SJSA1 (cell line): ENCODE measurements at regions not wholly inside any gene's neighbourhood (a gene's known extent, or its start where the extent isn't known, plus 50 kb on each side); places are given as distances from the start of the nearest gene placed in this dataset.
"Not testable (repeated sequence)": the region's sequence is repeated elsewhere in the genome, so short reads cannot be mapped to it uniquely, and the experiment has no call there.

Source experiments
- DNase-seq, 2 experiments: peaks; one replicate each; pipeline ENCODE4 v3.0.0-alpha.2; 2015 to 2020; ENCODE audit warnings: low spot score in 2 of 2, low read depth in 1 of 2
- H3K27ac ChIP-seq: fragments of 250-450 bp; sonication (Bioruptor Pico); 2 replicates; pipeline ENCODE4 v1.5.1; 2020; ENCODE audit warnings: mild to moderate bottlenecking, moderate library complexity
- H3K27me3 ChIP-seq: fragments of 250-450 bp; sonication (Bioruptor Pico); replicated peaks from 2 replicates; pipeline ENCODE4 v1.5.1; 2020; ENCODE audit warnings: mild to moderate bottlenecking, moderate library complexity
- H3K36me3 ChIP-seq: fragments of 250-450 bp; sonication (Bioruptor Pico); 2 replicates; pipeline ENCODE4 v1.5.1; 2020; ENCODE audit warnings: mild to moderate bottlenecking
- H3K4me1 ChIP-seq: fragments of 250-450 bp; sonication (Bioruptor Pico); replicated peaks from 2 replicates; pipeline ENCODE4 v1.6.1; 2021; ENCODE audit warnings: mild to moderate bottlenecking
- H3K4me3 ChIP-seq: fragments of 250-450 bp; sonication (Bioruptor Pico); 2 replicates; pipeline ENCODE4 v1.5.1; 2020; ENCODE audit warnings: mild to moderate bottlenecking
- H3K9me3 ChIP-seq: fragments of 250-450 bp; sonication (Bioruptor Pico); replicated peaks from 2 replicates; pipeline ENCODE4 v1.5.1; 2020; ENCODE audit warnings: mild to moderate bottlenecking

DNA sequence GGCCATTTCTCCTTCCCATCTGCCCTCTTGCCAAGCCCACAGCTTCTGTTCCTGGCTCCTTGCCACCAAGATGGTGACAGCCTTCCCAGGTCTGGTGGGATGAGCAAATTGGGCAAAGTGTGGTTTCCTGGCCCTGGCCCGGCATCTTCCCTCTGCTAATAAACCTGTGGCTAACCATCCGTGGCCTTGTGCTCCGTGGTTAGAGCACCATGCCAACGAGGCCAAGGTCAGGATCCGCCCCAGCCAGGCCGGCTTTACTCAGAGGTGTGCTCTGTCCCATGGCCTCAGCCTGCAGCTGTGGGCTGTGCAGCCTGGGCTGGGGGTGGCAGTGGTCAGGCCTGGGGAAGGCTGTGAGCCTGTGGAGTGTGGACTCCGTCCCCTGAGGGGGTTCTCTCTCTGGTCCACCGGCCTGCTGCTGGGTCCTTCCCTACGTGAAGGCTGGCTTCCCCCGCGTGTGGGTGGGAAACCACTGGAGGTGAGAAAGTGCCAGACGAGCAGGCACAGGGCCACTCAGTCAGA is 117.4 kb downstream of the VEGFA start:
- peaks cover 37% of the 10 kb centered on the region for H3K4me1 ChIP-seq
- no peak overlapping the region for H3K4me3 ChIP-seq
- no peaks in the 10 kb centered on the region; the same call in 1 of the 2 replicates for H3K9me3 ChIP-seq
- no peaks in the 10 kb centered on the region for H3K27me3 ChIP-seq
- H3K27ac ChIP-seq: no peak overlapping the region
- no peak for DNase-seq
- no peaks in the 10 kb centered on the region for H3K36me3 ChIP-seq

DNA sequence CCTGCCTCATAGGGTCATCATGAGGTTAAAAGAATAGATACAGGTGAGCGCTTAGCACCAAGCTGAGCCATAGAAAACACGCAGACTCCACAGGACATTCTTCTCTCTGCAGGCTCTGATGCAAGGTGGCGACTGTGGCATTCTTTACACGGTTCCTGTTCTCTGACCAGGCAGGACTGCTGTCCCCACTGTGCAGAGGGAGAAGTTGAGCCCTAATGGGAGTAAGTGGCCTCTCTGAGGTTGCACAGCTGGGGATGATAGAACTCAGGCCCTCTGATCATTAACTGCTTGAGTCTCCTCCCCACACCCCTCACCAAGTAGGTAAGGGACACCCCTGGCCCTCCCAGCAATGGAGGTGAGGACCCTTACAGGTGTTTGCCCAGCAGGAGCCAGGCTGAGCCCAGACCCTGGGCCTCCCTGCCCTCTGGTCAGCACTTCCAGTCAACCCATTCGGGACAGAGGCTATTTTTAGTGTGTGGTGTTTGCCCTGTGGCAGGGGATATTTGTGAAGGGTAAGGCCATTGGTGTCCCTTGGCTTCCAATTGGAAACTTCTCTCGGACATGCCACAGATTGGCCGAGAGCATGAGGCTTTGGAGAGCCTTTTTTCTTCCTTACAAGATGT is 116.8 kb downstream of the VEGFA start:
- Histone ChIP-seq H3K27me3 (no peaks in the 10 kb centered on the region), H3K27ac (peak overlapping the region; percentile 42), H3K36me3 (no peaks in the 10 kb centered on the region), H3K9me3 (no peaks in the 10 kb centered on the region; the same call in 1 of the 2 replicates), H3K4me1 (peaks cover 43% of the 10 kb centered on the region), H3K4me3 (no peak overlapping the region)
- no peak for DNase-seq

DNA sequence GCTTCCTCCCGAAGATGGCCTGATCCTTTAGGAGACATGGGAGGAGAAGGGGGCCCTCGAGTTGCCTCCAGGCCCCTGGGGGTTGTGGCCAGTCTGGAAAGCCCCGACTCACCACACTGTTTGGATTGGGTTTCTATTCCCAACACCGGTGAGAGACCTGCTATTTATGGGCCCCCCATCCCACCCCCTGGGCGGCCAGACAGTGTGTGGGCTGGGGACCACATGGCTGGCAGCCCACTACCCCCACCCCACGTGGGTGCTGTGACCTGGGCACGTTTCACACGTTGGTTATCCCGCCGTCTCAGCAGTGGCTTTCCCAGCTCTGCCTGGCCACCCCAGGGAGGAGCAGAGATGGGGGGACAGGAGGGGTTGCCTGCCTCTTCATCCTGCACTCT is 116.1 kb downstream of the VEGFA start:
- H3K4me3 ChIP-seq: no peak overlapping the region
- no peaks in the 10 kb centered on the region for H3K36me3 ChIP-seq
- H3K4me1 ChIP-seq: peaks cover 46% of the 10 kb centered on the region
- DNase-seq: peak; percentile 76 to 82
- no peaks in the 10 kb centered on the region; the same call in 1 of the 2 replicates for H3K9me3 ChIP-seq
- H3K27ac ChIP-seq: peak overlapping the region; percentile 42
- no peaks in the 10 kb centered on the region for H3K27me3 ChIP-seq

DNA sequence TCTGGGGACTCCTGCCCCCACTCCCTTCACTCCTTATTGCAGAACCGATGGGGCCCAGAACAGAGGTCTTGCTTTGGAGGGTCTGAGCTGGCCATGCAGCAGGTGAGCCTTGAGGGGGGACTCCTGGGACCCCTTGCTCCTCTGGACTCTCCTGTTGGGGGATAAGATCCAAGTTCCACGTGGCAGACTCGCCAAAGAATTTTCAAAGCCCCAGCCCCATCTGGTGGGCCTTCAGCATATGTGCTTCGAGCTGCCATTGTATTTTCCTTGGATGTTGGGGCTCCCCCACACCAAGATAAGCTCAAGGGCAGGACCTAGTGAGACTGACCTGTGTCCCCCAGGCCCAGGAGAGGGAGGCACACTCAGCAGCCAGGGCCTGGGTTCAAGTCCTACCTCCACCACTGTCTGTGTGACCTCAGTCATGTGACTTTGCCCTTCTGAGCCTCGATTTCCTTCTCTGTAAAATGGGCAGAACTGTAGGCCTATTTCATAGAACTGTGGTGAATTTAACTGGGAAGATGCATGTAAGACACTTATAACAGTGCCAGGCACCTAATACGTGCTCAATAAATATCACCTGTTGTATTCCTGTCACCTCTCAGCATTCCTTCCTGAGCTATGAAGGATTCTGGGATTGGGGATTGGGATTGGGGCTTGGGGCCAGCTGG is 115.5 kb downstream of the VEGFA start:
- Histone ChIP-seq H3K36me3 (no peaks in the 10 kb centered on the region), H3K9me3 (no peaks in the 10 kb centered on the region; the same call in 1 of the 2 replicates), H3K27me3 (no peaks in the 10 kb centered on the region), H3K27ac (peak overlapping the region; percentile 42), H3K4me1 (peaks cover 47% of the 10 kb centered on the region), H3K4me3 (no peak overlapping the region)
- no peak for DNase-seq

DNA sequence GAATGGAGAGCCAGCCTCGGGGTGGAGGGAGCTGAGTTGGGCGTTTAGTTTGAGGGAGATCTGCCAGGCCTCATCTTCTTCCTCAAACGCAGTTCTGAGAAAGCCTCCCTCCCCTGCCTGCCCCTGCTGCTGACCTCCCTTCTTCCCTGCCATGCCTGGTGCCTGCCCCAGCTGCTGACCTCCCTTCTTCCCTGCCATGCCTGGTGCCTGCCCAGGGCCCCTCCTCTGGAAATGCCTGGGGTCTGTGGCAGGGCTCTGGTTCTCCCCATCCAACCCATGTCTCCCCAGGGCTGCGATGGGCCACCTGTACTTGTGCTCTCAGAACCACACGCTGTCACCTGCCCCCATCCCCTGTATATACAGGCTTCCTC is 114.6 kb downstream of the VEGFA start:
- Histone ChIP-seq H3K4me1 (peaks cover 47% of the 10 kb centered on the region), H3K27me3 (no peaks in the 10 kb centered on the region), H3K4me3 (no peak overlapping the region), H3K9me3 (no peaks in the 10 kb centered on the region; the same call in 1 of the 2 replicates), H3K27ac (no peak overlapping the region), H3K36me3 (no peaks in the 10 kb centered on the region)
- DNase-seq: no peak

DNA sequence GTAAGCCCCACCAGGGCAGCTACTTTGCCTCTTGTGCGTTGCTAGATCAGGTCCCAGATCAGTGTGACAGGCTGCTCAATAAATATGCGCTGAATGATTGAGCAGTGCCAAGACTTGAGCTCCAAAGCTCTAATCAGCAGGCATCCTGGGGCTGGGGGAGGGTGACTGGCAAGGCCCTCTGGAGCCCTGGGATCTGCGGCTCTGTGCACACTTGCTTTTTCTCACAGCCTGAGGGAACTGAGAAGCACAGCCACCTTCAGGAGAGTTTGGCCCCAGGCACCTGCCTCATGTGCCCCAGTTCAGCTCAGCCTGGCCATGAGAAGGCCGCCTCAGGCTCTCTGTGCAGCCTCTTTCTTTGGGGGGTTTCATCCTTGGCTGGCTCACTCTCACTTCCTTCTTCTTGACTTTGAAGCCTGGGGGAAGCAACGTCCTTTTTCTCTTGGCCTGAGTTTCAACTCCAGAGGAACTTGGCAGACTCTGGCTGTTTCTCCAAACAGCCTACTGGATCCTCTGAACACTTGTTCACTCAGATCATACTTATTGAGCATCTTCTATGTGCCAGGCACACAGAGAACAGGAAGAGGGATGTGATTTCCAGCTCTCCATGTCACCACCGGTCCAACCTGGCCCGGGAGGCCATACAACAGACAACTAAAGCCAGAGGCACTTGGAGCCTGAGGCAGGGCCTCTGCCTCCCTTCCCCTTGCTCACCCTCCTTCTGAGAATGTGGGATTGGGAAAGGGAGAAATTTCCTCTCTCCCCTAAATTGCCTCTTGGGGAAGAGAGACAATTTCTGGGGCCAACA is 114.0 kb downstream of the VEGFA start:
- peaks cover 47% of the 10 kb centered on the region for H3K4me1 ChIP-seq
- no peak for DNase-seq
- no peaks in the 10 kb centered on the region for H3K27me3 ChIP-seq
- no peak overlapping the region for H3K4me3 ChIP-seq
- no peaks in the 10 kb centered on the region; the same call in 1 of the 2 replicates for H3K9me3 ChIP-seq
- H3K27ac ChIP-seq: no peak overlapping the region
- H3K36me3 ChIP-seq: no peaks in the 10 kb centered on the region

DNA sequence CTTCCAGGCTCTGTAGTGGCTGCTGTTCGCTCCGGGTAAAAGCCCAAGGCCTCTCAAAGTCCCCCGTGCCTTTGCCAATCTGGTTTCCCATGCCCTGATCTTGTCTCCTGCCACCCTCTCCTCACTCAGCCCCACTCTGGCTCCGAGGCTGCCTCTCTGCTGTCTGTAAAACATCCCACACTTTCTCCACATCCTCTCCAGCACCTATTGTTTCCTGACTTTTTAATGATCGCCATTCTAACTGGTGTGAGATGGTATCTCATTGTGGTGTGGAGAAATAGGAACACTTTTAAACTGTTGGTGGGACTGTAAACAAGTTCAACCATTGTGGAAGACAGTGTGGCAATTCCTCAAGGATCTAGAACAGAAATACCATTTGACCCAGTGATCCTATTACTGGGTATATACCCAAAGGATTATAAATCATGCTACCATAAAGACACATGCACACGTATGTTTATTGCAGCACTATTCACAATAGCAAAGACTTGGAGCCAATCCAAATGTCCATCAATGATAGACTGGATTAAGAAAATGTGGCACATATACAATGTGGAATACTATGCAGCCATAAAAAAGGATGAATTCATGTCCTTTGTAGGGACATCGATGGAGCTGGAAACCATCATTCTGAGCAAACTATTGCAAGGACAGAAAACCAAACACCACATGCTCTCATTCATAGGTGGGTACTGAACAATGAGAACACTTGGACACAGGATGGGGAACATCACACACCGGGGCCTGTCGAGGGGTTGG is 112.9 kb downstream of the VEGFA start:
- not testable (repeated sequence) for H3K27ac ChIP-seq, DNase-seq
- peaks cover 41% of the 10 kb centered on the region for H3K4me1 ChIP-seq

DNA sequence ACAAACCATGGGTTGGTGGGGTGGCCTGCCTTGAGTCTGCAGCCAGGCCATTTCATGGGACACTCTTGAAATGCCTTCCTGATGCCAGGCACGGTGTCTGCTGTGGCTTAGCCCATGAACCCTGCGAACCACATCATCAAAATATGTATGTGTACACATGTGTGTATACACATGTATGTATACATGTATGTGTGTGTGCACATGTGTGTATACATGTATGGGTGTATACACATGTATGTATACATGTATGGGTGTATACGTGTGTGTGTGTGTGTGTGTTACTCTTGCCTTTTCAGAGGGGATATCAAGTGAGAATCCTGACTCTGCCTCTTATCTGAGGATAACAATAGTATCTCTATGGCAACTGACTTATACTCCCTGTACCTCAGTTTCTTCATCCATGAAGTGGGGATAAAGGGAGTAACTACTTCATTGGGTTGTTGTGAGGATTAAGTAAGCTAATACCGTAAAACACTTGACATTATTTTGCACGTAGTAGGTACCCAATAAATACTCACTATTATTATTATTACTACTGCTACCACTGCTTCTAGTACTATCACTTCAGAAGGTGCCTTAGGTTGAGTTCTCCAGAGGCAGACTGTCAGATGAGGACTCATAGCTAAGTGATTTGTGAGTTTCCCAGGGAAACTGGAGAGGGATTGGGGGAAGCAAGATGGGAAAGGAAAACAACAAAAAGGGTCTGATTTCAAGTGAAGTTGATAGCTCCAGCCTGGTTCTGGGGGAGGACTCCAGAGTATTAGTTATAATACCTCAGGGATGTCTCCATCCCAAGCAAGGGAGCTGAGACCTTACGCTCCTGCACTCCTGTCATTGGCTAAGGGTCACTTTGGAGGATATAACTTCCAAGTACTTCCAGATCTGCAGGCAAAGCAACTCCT is 110.5 kb downstream of the VEGFA start:
- H3K27ac ChIP-seq: no peak overlapping the region
- no peaks in the 10 kb centered on the region for H3K27me3 ChIP-seq
- no peaks in the 10 kb centered on the region for H3K36me3 ChIP-seq
- peaks cover 17% of the 10 kb centered on the region for H3K4me1 ChIP-seq
- H3K4me3 ChIP-seq: no peak overlapping the region
- no peak for DNase-seq
- no peaks in the 10 kb centered on the region for H3K9me3 ChIP-seq

More for the DNA sequence above, 112.9 kb downstream of the VEGFA start:
- H3K9me3 ChIP-seq, H3K4me3 ChIP-seq, H3K36me3 ChIP-seq, H3K27me3 ChIP-seq: not testable (repeated sequence)

DNA sequence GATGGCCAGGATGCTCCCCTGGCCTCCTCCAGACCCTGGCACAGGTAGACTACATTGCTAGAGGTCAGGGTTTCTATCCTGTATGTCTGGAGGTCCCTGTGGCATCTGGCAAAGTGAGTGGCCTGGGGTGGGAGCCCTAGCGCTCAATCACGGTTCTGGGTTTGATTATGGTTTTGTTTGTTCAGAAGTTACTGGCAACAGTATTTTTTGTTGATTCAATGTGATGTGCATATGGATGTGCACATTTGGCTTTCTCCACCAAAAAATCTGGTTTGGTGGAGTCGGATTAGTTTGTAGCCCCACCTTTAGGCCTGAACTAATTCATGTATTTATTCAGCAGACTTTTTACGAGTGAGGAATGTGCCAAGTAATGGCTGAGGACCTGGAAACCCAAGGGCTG is 109.7 kb downstream of the VEGFA start:
- Histone ChIP-seq H3K36me3 (no peaks in the 10 kb centered on the region), H3K4me1 (peaks cover 15% of the 10 kb centered on the region), H3K4me3 (no peak overlapping the region), H3K9me3 (no peaks in the 10 kb centered on the region), H3K27me3 (no peaks in the 10 kb centered on the region), H3K27ac (no peak overlapping the region)
- DNase-seq: no peak

DNA sequence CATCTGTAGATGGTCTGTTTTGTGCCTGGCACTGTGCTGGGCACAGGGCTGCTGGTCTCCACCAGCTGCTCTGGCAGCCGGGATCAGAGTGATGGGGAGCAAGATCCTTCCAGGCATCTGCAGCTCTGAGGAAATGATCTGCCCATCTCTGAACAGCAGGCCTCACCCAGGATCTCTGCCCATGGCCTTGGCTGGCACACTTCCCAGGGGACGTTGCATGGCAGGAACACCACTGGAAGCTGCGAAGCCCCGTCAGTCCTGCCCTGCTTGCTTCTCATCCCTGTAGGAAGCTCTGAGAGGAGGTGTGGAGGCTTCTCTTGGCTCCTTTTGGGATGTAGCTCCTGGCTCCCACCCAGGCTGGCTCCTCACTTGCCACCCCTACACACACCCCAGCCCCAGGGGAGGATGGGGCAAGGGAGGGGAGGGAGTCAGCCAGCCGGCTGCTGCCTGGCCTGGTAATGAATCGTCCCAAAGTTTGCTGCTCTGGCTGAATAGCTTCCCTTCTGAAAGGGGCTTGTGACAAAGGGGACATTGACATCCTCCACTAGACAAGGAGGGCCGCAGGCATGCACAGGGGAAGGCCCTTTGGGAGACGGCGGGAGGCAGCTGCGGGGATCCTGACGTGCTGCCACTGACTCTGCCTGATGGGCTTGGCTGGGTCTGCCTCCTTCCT is 108.9 kb downstream of the VEGFA start:
- Histone ChIP-seq H3K36me3 (no peaks in the 10 kb centered on the region), H3K9me3 (no peaks in the 10 kb centered on the region), H3K4me1 (peaks cover 15% of the 10 kb centered on the region), H3K27me3 (no peaks in the 10 kb centered on the region), H3K27ac (no peak overlapping the region), H3K4me3 (no peak overlapping the region)
- DNase-seq: no peak

DNA sequence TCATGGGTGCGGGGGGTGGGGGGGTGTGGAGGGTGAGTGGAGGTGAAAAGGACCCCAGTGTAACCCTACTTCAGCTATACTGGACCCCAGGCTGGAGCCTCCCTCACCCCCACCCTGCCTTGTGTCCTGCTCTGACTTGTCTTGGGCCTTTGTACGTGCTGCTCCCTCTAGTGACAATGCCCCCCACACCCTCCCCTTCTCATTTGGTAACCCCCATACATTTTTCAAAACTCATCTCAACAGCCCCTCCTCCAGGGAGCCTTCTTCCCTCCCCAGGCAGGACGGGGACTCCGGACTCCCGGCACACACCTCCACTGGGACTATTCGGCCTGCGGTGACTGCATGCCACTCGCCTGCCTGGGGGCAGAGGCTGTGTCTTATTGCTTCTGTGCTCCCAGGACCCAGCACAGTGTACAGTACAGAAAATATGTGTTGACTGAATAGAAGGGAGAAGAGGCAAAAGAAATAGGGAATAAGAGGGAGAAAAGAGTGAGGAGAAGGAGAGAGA is 108.2 kb downstream of the VEGFA start:
- no peak overlapping the region for H3K27ac ChIP-seq

DNA sequence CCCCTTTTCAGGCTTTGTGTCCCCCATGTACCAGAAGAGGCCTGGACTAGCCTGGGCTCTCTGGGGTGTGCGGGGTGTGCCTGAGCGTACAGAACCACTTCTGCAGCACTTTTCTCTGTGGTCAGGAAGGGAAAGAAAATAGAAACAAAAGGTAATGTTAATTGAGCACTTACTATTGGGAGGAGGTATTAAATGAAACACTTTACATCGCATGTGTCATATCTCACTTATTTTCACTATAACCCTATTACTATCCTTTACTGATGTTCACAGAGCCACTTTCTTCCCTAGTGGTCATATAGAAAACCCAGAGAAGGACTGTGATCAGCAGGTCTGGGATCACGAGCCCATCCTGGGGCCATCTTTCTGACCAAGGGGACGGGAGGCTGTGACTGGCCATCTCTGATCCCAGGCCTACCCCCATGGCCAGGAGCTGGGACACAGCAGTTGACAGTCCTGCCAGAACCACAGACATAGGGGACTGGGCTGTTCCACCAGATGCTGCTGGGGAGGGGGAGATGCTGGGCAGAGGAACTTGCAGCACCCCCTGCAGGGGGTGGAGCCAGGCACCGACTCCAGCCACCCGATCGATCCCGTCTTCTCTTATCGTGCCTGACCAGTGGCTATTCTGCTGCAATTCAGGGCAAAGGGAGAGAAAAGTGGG is 107.6 kb downstream of the VEGFA start:
- Histone ChIP-seq H3K9me3 (no peaks in the 10 kb centered on the region), H3K36me3 (no peaks in the 10 kb centered on the region), H3K27me3 (no peaks in the 10 kb centered on the region), H3K4me1 (peaks cover 12% of the 10 kb centered on the region), H3K4me3 (no peak overlapping the region), H3K27ac (no peak overlapping the region)
- no peak for DNase-seq

More for the DNA sequence above, 108.2 kb downstream of the VEGFA start:
- H3K9me3 ChIP-seq: no peaks in the 10 kb centered on the region
- peaks cover 15% of the 10 kb centered on the region for H3K4me1 ChIP-seq
- no peak for DNase-seq
- no peaks in the 10 kb centered on the region for H3K27me3 ChIP-seq
- no peaks in the 10 kb centered on the region for H3K36me3 ChIP-seq
- no peak overlapping the region for H3K4me3 ChIP-seq
